H9 (cell line): ENCODE measurements at regions not wholly inside any gene's neighbourhood (a gene's known extent, or its start where the extent isn't known, plus 50 kb on each side); places are given as distances from the start of the nearest gene placed in this dataset.

Experiments
- DNase-seq: peaks from one replicate; pipeline ENCODE4 v3.0.0-alpha.2; 2017
- H2AFZ ChIP-seq: one replicate; pipeline ENCODE4 v1.6.1; 2013; ENCODE audit warnings: mild to moderate bottlenecking, low read length, control low read depth, moderate library complexity
- H2AK5ac ChIP-seq: 2 replicates; pipeline ENCODE4 v1.6.1; 2013; ENCODE audit warnings: low read length, control low read depth, mixed read lengths; ENCODE audit not compliant: insufficient read length
- H2BK120ac ChIP-seq: one replicate; pipeline ENCODE4 v1.6.1; 2013; ENCODE audit warnings: low read depth, mild to moderate bottlenecking, low read length, control low read depth, inconsistent platforms; ENCODE audit not compliant: poor library complexity, severe bottlenecking
- H2BK12ac ChIP-seq: 2 replicates; pipeline ENCODE4 v1.6.1; 2013; ENCODE audit warnings: low read length, control low read depth, mixed read lengths, low read depth; ENCODE audit not compliant: insufficient read length
- H2BK15ac ChIP-seq: 2 replicates; pipeline ENCODE4 v1.6.1; 2013; ENCODE audit warnings: low read depth, low read length, control low read depth
- H2BK20ac ChIP-seq: one replicate; pipeline ENCODE4 v1.6.1; 2013; ENCODE audit warnings: low read depth, mild to moderate bottlenecking, low read length, control low read depth, inconsistent platforms; ENCODE audit not compliant: poor library complexity, severe bottlenecking
- H2BK5ac ChIP-seq: 2 replicates; pipeline ENCODE4 v1.6.1; 2013; ENCODE audit warnings: low read length, control low read depth, mixed read lengths; ENCODE audit not compliant: insufficient read length
- H3K14ac ChIP-seq: 2 replicates; pipeline ENCODE4 v1.6.1; 2013; ENCODE audit warnings: low read length, control low read depth; ENCODE audit not compliant: insufficient read depth
- H3K18ac ChIP-seq: 2 replicates; pipeline ENCODE4 v1.6.1; 2013; ENCODE audit warnings: low read depth, mild to moderate bottlenecking, mixed read lengths, low read length, control low read depth; ENCODE audit not compliant: insufficient read length
- H3K23ac ChIP-seq: 2 replicates; pipeline ENCODE4 v1.6.1; 2013; ENCODE audit warnings: low read length, control low read depth, mixed read lengths, low read depth; ENCODE audit not compliant: insufficient read length
- H3K23me2 ChIP-seq: 2 replicates; pipeline ENCODE4 v1.6.1; 2013; ENCODE audit warnings: low read depth, mild to moderate bottlenecking, mixed read lengths, low read length, control low read depth; ENCODE audit not compliant: insufficient read length, poor library complexity, severe bottlenecking
- H3K27ac ChIP-seq: 2 replicates; pipeline ENCODE4 v1.5.1; 2013; ENCODE audit warnings: low read length, control low read depth, mixed read lengths, low read depth; ENCODE audit not compliant: insufficient read length
- H3K27me3 ChIP-seq: 2 replicates; pipeline ENCODE4 v1.6.1; 2013; ENCODE audit warnings: low read length, control low read depth, inconsistent platforms; ENCODE audit not compliant: insufficient read depth
- H3K4ac ChIP-seq: 2 replicates; pipeline ENCODE4 v1.6.1; 2013; ENCODE audit warnings: low read depth, mild to moderate bottlenecking, control low read depth, inconsistent platforms, low read length, moderate library complexity
- H3K4me1 ChIP-seq: 2 replicates; pipeline ENCODE4 v1.6.1; 2013; ENCODE audit warnings: low read length, control low read depth, inconsistent platforms; ENCODE audit not compliant: insufficient read depth
- H3K4me2 ChIP-seq: 2 replicates; pipeline ENCODE4 v1.6.1; 2013; ENCODE audit warnings: low read length, control low read depth, mixed read lengths; ENCODE audit not compliant: insufficient read length, insufficient read depth
- H3K56ac ChIP-seq: 2 replicates; pipeline ENCODE4 v1.6.1; 2013; ENCODE audit warnings: low read depth, mild to moderate bottlenecking, mixed read lengths, low read length, control low read depth; ENCODE audit not compliant: insufficient read length
- H3K79me1 ChIP-seq: 2 replicates; pipeline ENCODE4 v1.6.1; 2013; ENCODE audit warnings: low read depth, mild to moderate bottlenecking, moderate library complexity, low read length, control low read depth, inconsistent platforms; ENCODE audit not compliant: insufficient read depth, poor library complexity, severe bottlenecking
- H3K79me2 ChIP-seq: 2 replicates; pipeline ENCODE4 v1.6.1; 2013; ENCODE audit warnings: low read length, control low read depth, inconsistent platforms; ENCODE audit not compliant: insufficient read depth
- H3K9ac ChIP-seq: 2 replicates; pipeline ENCODE4 v1.6.1; 2013; ENCODE audit warnings: low read length, control low read depth, mixed read lengths; ENCODE audit not compliant: insufficient read length; ENCODE audit errors: extremely low read depth
- H3K9me3 ChIP-seq: one replicate; pipeline ENCODE4 v1.6.1; 2013; ENCODE audit warnings: low read depth, low read length, inconsistent platforms; ENCODE audit not compliant: control insufficient read depth
- H3T11ph ChIP-seq: one replicate; pipeline ENCODE4 v1.6.1; 2013; ENCODE audit warnings: mild to moderate bottlenecking, low read length, control low read depth, inconsistent platforms
- H4K20me1 ChIP-seq: one replicate; pipeline ENCODE4 v1.6.1; 2013; ENCODE audit not compliant: control insufficient read depth, insufficient read length, insufficient read depth
- H4K5ac ChIP-seq: 2 replicates; pipeline ENCODE4 v1.6.1; 2013; ENCODE audit warnings: low read depth, mild to moderate bottlenecking, mixed read lengths, low read length, control low read depth; ENCODE audit not compliant: insufficient read length
- H4K8ac ChIP-seq: replicated peaks from 2 replicates; pipeline ENCODE4 v1.6.1; 2013; ENCODE audit warnings: low read length, control low read depth, mixed read lengths, low read depth; ENCODE audit not compliant: insufficient read length
- H4K91ac ChIP-seq: 2 replicates; pipeline ENCODE4 v1.6.1; 2013; ENCODE audit warnings: low read depth, mild to moderate bottlenecking, moderate library complexity, mixed read lengths, low read length, control low read depth; ENCODE audit not compliant: insufficient read length
- H3K27ac Mint-ChIP-seq, 3 experiments: 2 replicates in 2 of 3; 3 replicates in 1 of 3; pipeline ENCODE4 v1.8.0; 2020 to 2021; ENCODE audit warnings: mixed read lengths in 3 of 3, mild to moderate bottlenecking in 1 of 3, moderate library complexity in 1 of 3
- H3K27me3 Mint-ChIP-seq: 2 replicates; pipeline ENCODE4 v1.8.0; 2021; ENCODE audit warnings: low read depth, mild to moderate bottlenecking, moderate library complexity, mixed read lengths
- H3K36me3 Mint-ChIP-seq, 3 experiments: 2 replicates in 2 of 3; 3 replicates in 1 of 3; pipeline ENCODE4 v1.8.0; 2020 to 2021; ENCODE audit warnings: low read depth in 3 of 3, mixed read lengths in 3 of 3; ENCODE audit not compliant: insufficient read depth in 1 of 3
- H3K4me1 Mint-ChIP-seq, 2 experiments: 2 replicates each; pipeline ENCODE4 v1.8.0; 2020; ENCODE audit warnings: mixed read lengths in 2 of 2
- H3K4me3 Mint-ChIP-seq, 2 experiments: 2 replicates in 1 of 2; 3 replicates in 1 of 2; pipeline ENCODE4 v1.8.0; 2020 to 2021; ENCODE audit warnings: mild to moderate bottlenecking in 2 of 2, mixed read lengths in 2 of 2, moderate library complexity in 1 of 2
- H3K9me3 Mint-ChIP-seq, 2 experiments: 2 replicates in 1 of 2; 3 replicates in 1 of 2; pipeline ENCODE4 v1.8.0; 2020; ENCODE audit warnings: mild to moderate bottlenecking in 2 of 2, mixed read lengths in 2 of 2, moderate library complexity in 1 of 2
- CTCF ChIP-seq: fragments of 200-600 bp; sonication (generic); conservative IDR thresholded peaks from 3 replicates; pipeline ENCODE4 v1.8.0; 2021; ENCODE audit warnings: antibody characterized with exemption, mild to moderate bottlenecking
- WGBS: extraction: QIAGEN DNeasy Blood & Tissue Kit; methylation state at CpG from one replicate; pipeline ENCODE4 v1.1.7; 2013; ENCODE audit warnings: missing lambda C conversion rate, low lambda C conversion rate, mixed read lengths; ENCODE audit not compliant: insufficient read length; ENCODE audit errors: extremely low coverage; 5-methylcytosine and 5-hydroxymethylcytosine counted together

DNA sequence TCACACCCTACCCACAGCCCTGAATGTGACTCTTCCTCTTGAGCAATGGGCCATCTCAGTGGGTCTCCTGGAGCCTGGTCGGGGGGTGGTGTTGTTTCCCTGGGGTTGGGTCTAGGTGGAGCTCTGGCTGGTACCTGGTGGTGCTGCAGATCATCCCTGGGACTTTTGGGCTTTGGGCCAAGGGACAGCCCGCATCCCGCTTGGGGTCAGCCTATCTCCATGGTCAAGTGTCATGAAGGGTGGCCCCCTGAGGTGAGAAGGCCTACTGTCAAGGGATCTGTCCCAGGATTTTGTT, 202.0 kb downstream of the UBE3A start:
- Mint-ChIP-seq H3K4me3 (no peak overlapping the region), H3K9me3 (peaks cover 75 to 91% of the 10 kb centered on the region in 2 experiments), H3K27ac (no peak overlapping the region), H3K27me3 (peaks cover 4% of the 10 kb centered on the region; the same call in 1 of the 2 replicates), H3K36me3 (peaks cover 4 to 9% (median 4%) of the 10 kb centered on the region in 3 experiments; a peak in 6 of 7 replicates), H3K4me1 (no peaks in the 10 kb centered on the region)
- Histone ChIP-seq H3K23ac (no peak overlapping the region), H4K5ac (no peak overlapping the region), H3K27ac (no peak overlapping the region), H3K9me3 (peaks cover 76% of the 10 kb centered on the region), H4K20me1 (no peaks in the 10 kb centered on the region), H3K79me2 (no peaks in the 10 kb centered on the region), H3K4ac (no peak overlapping the region), H2BK12ac (no peak overlapping the region), H2AK5ac (no peak overlapping the region), H2AFZ (no peak overlapping the region), H3K18ac (no peak overlapping the region), H3K23me2 (no peaks in the 10 kb centered on the region), H3K27me3 (no peaks in the 10 kb centered on the region), H2BK20ac (no peak overlapping the region), H3K14ac (no peak overlapping the region), H3K79me1 (no peaks in the 10 kb centered on the region), H3K4me1 (no peaks in the 10 kb centered on the region), H4K91ac (no peak overlapping the region), H3K4me2 (no peak overlapping the region), H3K9ac (no peak overlapping the region), H2BK120ac (no peak overlapping the region), H2BK5ac (no peak overlapping the region), H2BK15ac (no peak overlapping the region), H3K56ac (no peak overlapping the region), H4K8ac (no peak overlapping the region), H3T11ph (no peak overlapping the region)
- TF ChIP-seq CTCF, result no peak
- DNase-seq, result no peak
- WGBS, result no CpG with 5 or more reads among the region's 3 CpGs
